Neural crest cell (in vitro differentiated cells): ENCODE measurements at regions not wholly inside any gene's neighbourhood (a gene's known extent, or its start where the extent isn't known, plus 50 kb on each side); places are given as distances from the start of the nearest gene placed in this dataset.

Experiments used
- DNase-seq: peaks from one replicate; pipeline ENCODE4 v3.0.0; 2021; ENCODE audit warnings: low read depth, mixed read lengths, low spot score
- H3K27ac Mint-ChIP-seq: one replicate; pipeline ENCODE4 v1.8.0; 2021; ENCODE audit warnings: mild to moderate bottlenecking, mixed read lengths; ENCODE audit not compliant: unreplicated experiment
- H3K27me3 Mint-ChIP-seq: 2 replicates; pipeline ENCODE4 v1.8.0; 2021; ENCODE audit warnings: low read depth, mild to moderate bottlenecking, mixed read lengths
- H3K36me3 Mint-ChIP-seq: 2 replicates; pipeline ENCODE4 v1.8.0; 2021; ENCODE audit warnings: low read depth, mild to moderate bottlenecking, mixed read lengths
- H3K4me1 Mint-ChIP-seq: 2 replicates; pipeline ENCODE4 v1.8.0; 2021; ENCODE audit warnings: mixed read lengths
- H3K4me3 Mint-ChIP-seq: one replicate; pipeline ENCODE4 v1.8.0; 2021; ENCODE audit warnings: mild to moderate bottlenecking, mixed read lengths
- H3K9me3 Mint-ChIP-seq: 2 replicates; pipeline ENCODE4 v1.8.0; 2021; ENCODE audit warnings: mixed read lengths
- TF ChIP-seq, protein P1 (sequence below): fragments of 200-600 bp; sonication (generic); conservative IDR thresholded peaks from 2 replicates; pipeline ENCODE4 v1.5.0; 2021; ENCODE audit warnings: antibody characterized with exemption, mild to moderate bottlenecking

DNA sequence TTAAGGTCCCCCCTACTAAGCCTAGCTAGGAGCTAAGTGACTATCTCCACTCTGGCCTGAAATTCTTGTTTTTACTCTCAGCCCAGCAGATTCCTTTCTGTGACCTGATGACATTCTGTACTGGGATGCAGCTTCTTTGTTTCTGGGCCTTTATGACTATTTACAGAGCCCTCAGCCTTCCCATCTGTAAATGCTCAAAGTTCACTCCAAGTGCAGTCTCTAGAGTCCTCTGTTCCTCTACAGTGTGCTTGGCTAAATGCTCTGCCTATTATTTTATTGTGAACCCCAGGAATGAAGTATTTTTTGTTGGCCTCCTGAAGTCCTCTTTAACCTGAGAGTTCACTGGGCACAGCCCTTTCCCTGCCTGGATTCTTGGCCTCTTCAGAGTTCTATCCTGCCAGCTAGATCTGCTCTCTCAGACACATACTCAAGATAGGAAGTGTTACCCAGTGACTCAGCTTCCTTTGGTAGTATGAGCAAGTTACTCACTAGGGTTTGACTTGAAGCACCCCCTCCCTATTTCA is 278.1 kb upstream of the P2RY1 start:
- H3K27ac Mint-ChIP-seq: peak overlapping the region; percentile 47
- TF ChIP-seq, protein P1, sequence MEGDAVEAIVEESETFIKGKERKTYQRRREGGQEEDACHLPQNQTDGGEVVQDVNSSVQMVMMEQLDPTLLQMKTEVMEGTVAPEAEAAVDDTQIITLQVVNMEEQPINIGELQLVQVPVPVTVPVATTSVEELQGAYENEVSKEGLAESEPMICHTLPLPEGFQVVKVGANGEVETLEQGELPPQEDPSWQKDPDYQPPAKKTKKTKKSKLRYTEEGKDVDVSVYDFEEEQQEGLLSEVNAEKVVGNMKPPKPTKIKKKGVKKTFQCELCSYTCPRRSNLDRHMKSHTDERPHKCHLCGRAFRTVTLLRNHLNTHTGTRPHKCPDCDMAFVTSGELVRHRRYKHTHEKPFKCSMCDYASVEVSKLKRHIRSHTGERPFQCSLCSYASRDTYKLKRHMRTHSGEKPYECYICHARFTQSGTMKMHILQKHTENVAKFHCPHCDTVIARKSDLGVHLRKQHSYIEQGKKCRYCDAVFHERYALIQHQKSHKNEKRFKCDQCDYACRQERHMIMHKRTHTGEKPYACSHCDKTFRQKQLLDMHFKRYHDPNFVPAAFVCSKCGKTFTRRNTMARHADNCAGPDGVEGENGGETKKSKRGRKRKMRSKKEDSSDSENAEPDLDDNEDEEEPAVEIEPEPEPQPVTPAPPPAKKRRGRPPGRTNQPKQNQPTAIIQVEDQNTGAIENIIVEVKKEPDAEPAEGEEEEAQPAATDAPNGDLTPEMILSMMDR: no peak
- H3K4me3 Mint-ChIP-seq: no peak overlapping the region
- peaks cover 8% of the 10 kb centered on the region for H3K4me1 Mint-ChIP-seq
- no peaks in the 10 kb centered on the region for H3K36me3 Mint-ChIP-seq
- H3K9me3 Mint-ChIP-seq: peaks cover 7% of the 10 kb centered on the region
- no peak for DNase-seq
- H3K27me3 Mint-ChIP-seq: no peaks in the 10 kb centered on the region

DNA sequence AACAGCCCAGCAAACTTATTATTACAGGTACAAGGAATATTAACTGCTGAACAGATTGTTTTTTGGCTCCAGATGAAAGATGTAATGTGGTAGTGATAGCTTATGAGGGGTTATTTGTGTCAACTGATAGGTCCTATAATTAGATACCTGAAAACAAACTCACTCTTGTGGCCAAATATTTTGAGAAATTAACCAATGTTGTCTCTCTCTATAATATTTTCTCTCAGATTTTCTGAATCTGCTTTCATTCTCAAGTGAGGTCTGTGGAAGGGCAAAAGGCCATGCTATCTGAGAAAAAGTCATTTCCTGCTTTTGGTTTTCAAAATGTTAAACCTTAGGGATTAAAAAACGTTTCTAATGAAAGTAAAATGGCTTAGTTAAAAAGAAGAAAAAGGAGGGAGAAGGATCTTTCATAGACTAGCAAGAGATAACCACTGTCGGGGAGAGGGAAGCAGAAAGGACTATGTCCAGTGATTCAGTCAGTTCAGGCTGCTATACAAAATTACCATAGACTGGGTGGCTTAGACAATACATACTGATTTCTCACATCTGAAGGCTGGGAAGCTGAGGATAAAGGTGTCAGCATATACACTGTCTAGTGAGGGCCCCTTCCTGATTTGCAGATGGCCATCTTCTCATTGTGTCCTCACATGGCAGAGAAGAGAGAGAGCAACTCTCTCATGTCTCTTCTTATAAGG is 277.5 kb upstream of the P2RY1 start:
- DNase-seq: no peak
- peak overlapping the region; percentile 47 for H3K27ac Mint-ChIP-seq
- TF ChIP-seq, protein P1: no peak
- no peaks in the 10 kb centered on the region for H3K27me3 Mint-ChIP-seq
- peaks cover 7% of the 10 kb centered on the region for H3K9me3 Mint-ChIP-seq
- H3K36me3 Mint-ChIP-seq: no peaks in the 10 kb centered on the region
- H3K4me3 Mint-ChIP-seq: no peak overlapping the region
- H3K4me1 Mint-ChIP-seq: peaks cover 8% of the 10 kb centered on the region

DNA sequence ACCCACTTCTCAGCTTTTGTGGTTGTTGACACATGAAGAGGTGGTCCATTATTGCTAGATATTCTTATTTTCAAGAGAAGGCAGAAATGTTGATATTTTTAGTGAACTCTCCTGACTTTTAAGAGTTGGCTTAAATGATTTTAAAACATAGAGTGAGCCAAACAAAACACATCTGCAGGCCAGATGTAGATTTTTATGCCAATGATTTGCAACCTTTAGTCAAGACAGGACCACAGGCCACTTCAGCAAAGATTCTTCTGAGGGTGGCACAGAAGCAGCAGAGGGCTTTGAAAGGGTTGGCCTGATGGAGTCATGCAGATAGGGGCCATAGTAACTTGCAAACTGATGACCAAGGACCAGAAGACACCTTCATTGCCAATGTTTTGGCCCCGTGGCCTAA is 276.5 kb upstream of the P2RY1 start:
- Mint-ChIP-seq H3K36me3 (no peaks in the 10 kb centered on the region), H3K27ac (no peak overlapping the region), H3K4me1 (peaks cover 8% of the 10 kb centered on the region), H3K4me3 (no peak overlapping the region), H3K27me3 (no peaks in the 10 kb centered on the region), H3K9me3 (peaks cover 7% of the 10 kb centered on the region)
- no peak for DNase-seq
- TF ChIP-seq, protein P1: no peak

DNA sequence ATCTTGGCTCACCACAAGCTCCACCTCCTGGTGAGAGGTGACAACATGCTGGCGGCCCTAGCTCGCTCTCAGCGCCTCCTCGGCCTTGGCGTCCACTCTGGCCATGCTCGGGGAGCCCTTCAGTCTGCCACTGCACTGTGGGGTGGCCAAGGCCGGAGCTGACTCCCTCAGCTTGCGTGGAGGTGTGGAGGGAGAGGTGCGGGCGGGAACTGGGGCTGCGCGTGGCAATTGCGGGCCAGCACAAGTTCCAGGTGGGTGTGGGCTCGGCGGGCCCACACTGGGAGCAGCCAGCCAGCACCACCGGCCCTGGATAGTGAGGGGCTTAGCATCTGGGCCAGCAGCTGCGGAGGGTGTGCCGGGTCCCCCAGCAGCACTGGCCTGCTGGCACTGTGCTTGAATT is 275.7 kb upstream of the P2RY1 start:
- DNase-seq: no peak
- peaks cover 5% of the 10 kb centered on the region for H3K9me3 Mint-ChIP-seq
- TF ChIP-seq, protein P1: no peak
- H3K27me3 Mint-ChIP-seq: no peaks in the 10 kb centered on the region
- H3K4me3 Mint-ChIP-seq: no peak overlapping the region
- H3K4me1 Mint-ChIP-seq: peaks cover 8% of the 10 kb centered on the region
- H3K27ac Mint-ChIP-seq: no peak overlapping the region
- H3K36me3 Mint-ChIP-seq: no peaks in the 10 kb centered on the region

DNA sequence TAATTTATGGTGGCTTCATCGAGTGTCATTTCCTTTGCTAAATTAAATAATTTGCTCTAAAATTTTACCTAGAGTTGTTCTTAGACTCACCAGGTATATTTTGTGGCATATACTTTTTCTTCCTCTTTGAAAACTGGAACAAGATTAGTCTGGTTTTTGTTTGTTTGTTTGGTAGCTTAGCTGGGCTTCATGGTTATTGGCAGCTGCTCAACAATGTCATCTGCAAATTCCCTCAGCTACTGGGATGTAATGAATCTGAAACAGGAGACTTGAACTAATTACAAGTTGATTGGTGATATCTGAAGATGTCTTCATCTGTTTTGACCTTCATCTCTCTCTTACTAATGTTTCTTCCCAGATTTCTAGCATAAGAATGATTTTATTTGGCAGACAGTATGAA is 270.5 kb upstream of the P2RY1 start:
- no peak for DNase-seq
- H3K27me3 Mint-ChIP-seq: no peaks in the 10 kb centered on the region
- H3K4me3 Mint-ChIP-seq: no peak overlapping the region
- TF ChIP-seq, protein P1: no peak
- H3K9me3 Mint-ChIP-seq: no peaks in the 10 kb centered on the region
- no peak overlapping the region for H3K27ac Mint-ChIP-seq
- no peaks in the 10 kb centered on the region for H3K36me3 Mint-ChIP-seq
- H3K4me1 Mint-ChIP-seq: no peaks in the 10 kb centered on the region
